ENCODE measurements at regions not wholly inside any gene's neighbourhood (a gene's known extent, or its start where the extent isn't known, plus 50 kb on each side); places are given as distances from the start of the nearest gene placed in this dataset.

DNA sequence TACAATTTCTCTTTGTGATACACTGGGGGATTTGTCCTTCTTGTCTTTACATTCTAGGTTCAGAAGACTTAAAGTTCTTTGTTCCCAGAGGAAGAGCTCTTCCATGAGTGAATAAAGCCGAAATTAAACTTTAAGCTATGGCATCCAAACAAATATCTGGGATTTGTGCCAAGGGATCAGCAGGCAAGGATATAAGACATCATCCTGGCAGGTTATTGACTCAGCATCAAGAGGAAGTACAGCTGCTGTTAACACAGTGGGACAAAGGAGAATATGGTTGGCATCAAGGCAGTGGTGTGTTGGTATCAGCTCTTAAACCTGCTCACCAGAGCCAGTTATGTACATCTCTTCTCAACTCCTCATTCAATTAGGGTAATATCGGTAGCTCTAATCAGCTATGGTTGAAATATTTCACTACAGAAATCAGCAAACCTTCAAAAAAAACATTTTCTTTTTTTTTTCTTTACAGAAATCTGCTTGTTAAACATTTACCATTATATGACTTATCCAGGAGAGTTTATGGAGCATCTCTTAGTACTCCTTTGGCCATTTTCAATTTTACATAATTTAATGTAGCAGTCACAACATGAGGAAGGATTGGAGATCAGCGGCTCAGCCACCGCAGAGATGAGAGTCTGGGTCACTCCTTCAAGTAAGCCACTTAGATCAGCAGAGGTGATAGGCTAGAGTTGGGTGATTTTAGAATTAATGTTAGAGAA is 1198.6 kb upstream of the EPHA6 start:
- no peak for TF ChIP-seq REST (tag by site-specific recombination; IDR thresholded peaks at IDR 0.05)
- no peak for TF ChIP-seq CTCF (tag by site-specific recombination; IDR thresholded peaks at IDR 0.05)
- no peak for TF ChIP-seq ZBTB1 (tag by site-specific recombination; IDR thresholded peaks at IDR 0.05)
- no peak for TF ChIP-seq ZBTB21 (tag by site-specific recombination; IDR thresholded peaks at IDR 0.05)
- no peak for TF ChIP-seq ZNF514 (tag by site-specific recombination; IDR thresholded peaks at IDR 0.05)
- no peak for TF ChIP-seq ZSCAN30 (tag by site-specific recombination; IDR thresholded peaks at IDR 0.05)
- no peak for TF ChIP-seq ZFP37 (tag by site-specific recombination; IDR thresholded peaks at IDR 0.05)
- TF ChIP-seq ZNF513 (tag by site-specific recombination; IDR thresholded peaks at IDR 0.05): no peak
- TF ChIP-seq, protein P1, sequence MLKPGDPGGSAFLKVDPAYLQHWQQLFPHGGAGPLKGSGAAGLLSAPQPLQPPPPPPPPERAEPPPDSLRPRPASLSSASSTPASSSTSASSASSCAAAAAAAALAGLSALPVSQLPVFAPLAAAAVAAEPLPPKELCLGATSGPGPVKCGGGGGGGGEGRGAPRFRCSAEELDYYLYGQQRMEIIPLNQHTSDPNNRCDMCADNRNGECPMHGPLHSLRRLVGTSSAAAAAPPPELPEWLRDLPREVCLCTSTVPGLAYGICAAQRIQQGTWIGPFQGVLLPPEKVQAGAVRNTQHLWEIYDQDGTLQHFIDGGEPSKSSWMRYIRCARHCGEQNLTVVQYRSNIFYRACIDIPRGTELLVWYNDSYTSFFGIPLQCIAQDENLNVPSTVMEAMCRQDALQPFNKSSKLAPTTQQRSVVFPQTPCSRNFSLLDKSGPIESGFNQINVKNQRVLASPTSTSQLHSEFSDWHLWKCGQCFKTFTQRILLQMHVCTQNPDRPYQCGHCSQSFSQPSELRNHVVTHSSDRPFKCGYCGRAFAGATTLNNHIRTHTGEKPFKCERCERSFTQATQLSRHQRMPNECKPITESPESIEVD (tag by site-specific recombination; IDR thresholded peaks at IDR 0.05): no peak
- no peak for TF ChIP-seq ZNF302 (tag by site-specific recombination; IDR thresholded peaks at IDR 0.05; ENCODE audit: low read depth)
- no peak for TF ChIP-seq MYNN (tag by site-specific recombination; IDR thresholded peaks at IDR 0.05; ENCODE audit: borderline replicate concordance)

All from HEK293 (cell line).